Type B pancreatic cell (in vitro differentiated cells): ENCODE measurements at regions not wholly inside any gene's neighbourhood (a gene's known extent, or its start where the extent isn't known, plus 50 kb on each side); places are given as distances from the start of the nearest gene placed in this dataset.

Experiments
- DNase-seq: peaks from one replicate; pipeline ENCODE4 v3.0.0; 2021; ENCODE audit warnings: mixed read lengths; ENCODE audit not compliant: unreplicated experiment; ENCODE audit errors: extremely low spot score
- H3K27ac Mint-ChIP-seq: 2 replicates; pipeline ENCODE4 v1.8.0; 2021; ENCODE audit warnings: mild to moderate bottlenecking, mixed read lengths
- H3K27me3 Mint-ChIP-seq: 2 replicates; pipeline ENCODE4 v1.8.0; 2021; ENCODE audit warnings: mixed read lengths
- H3K36me3 Mint-ChIP-seq: 2 replicates; pipeline ENCODE4 v1.8.0; 2021; ENCODE audit warnings: mixed read lengths
- H3K4me1 Mint-ChIP-seq: one replicate; pipeline ENCODE4 v1.8.0; 2021; ENCODE audit warnings: mixed read lengths; ENCODE audit not compliant: unreplicated experiment
- H3K4me3 Mint-ChIP-seq: 2 replicates; pipeline ENCODE4 v1.8.0; 2021; ENCODE audit warnings: mild to moderate bottlenecking, mixed read lengths
- H3K9me3 Mint-ChIP-seq: 2 replicates; pipeline ENCODE4 v1.8.0; 2021; ENCODE audit warnings: mixed read lengths
- CTCF ChIP-seq: fragments of 200-600 bp; sonication (generic); conservative IDR thresholded peaks from 2 replicates; pipeline ENCODE4 v1.5.0; 2021; ENCODE audit warnings: antibody characterized with exemption, mild to moderate bottlenecking

GRCh38 chr7:41809940-41810576 lies 107.2 kb upstream of the INHBA start:
- Mint-ChIP-seq H3K36me3 (no peaks in the 10 kb centered on the region), H3K27ac (no peak overlapping the region), H3K4me1 (no peaks in the 10 kb centered on the region), H3K27me3 (peaks cover 3% of the 10 kb centered on the region), H3K4me3 (no peak overlapping the region), H3K9me3 (no peaks in the 10 kb centered on the region)
- DNase-seq: no peak
- TF ChIP-seq CTCF: no peak

- Mint-ChIP-seq H3K27ac (no peak overlapping the region), H3K9me3 (no peaks in the 10 kb centered on the region), H3K4me1 (no peaks in the 10 kb centered on the region), H3K4me3 (no peak overlapping the region), H3K27me3 (no peaks in the 10 kb centered on the region), H3K36me3 (no peaks in the 10 kb centered on the region)
- no peak for DNase-seq
- no peak for TF ChIP-seq CTCF
These were observed 106.6 kb upstream of the INHBA start for GRCh38 chr7:41809529-41809939.

- H3K4me1 Mint-ChIP-seq: no peaks in the 10 kb centered on the region
- H3K9me3 Mint-ChIP-seq: no peaks in the 10 kb centered on the region
- no peak for DNase-seq
- no peak overlapping the region for H3K27ac Mint-ChIP-seq
- H3K4me3 Mint-ChIP-seq: no peak overlapping the region
- no peaks in the 10 kb centered on the region for H3K27me3 Mint-ChIP-seq
- no peak for TF ChIP-seq CTCF
- no peaks in the 10 kb centered on the region for H3K36me3 Mint-ChIP-seq
These were observed 106.2 kb upstream of the INHBA start for GRCh38 chr7:41809116-41809515.

GRCh38 chr7:41808541-41808940 lies 105.7 kb upstream of the INHBA start:
- Mint-ChIP-seq H3K4me3 (no peak overlapping the region), H3K4me1 (no peaks in the 10 kb centered on the region), H3K36me3 (no peaks in the 10 kb centered on the region), H3K27ac (no peak overlapping the region), H3K27me3 (no peaks in the 10 kb centered on the region), H3K9me3 (no peaks in the 10 kb centered on the region)
- no peak for TF ChIP-seq CTCF
- no peak for DNase-seq

GRCh38 chr7:41803569-41803968 lies 100.7 kb upstream of the INHBA start:
- Mint-ChIP-seq H3K4me1 (no peaks in the 10 kb centered on the region), H3K27ac (no peak overlapping the region), H3K9me3 (no peaks in the 10 kb centered on the region), H3K36me3 (no peaks in the 10 kb centered on the region), H3K27me3 (peaks cover 3% of the 10 kb centered on the region), H3K4me3 (no peak overlapping the region)
- DNase-seq: no peak
- no peak for TF ChIP-seq CTCF

- Mint-ChIP-seq H3K36me3 (no peaks in the 10 kb centered on the region), H3K27me3 (peaks cover 5% of the 10 kb centered on the region), H3K9me3 (peaks cover 5% of the 10 kb centered on the region), H3K27ac (no peak overlapping the region), H3K4me3 (no peak overlapping the region), H3K4me1 (peaks cover 15% of the 10 kb centered on the region)
- TF ChIP-seq CTCF: no peak
- DNase-seq: no peak
These were observed 93.4 kb upstream of the INHBA start for GRCh38 chr7:41796331-41796730.
